Suprapubic skin (tissue), 3 donors: ENCODE measurements at regions not wholly inside any gene's neighbourhood (a gene's known extent, or its start where the extent isn't known, plus 50 kb on each side); places are given as distances from the start of the nearest gene placed in this dataset.

Experiments
- POLR2A ChIP-seq, 2 donors: fragments of 450-650 bp; IDR thresholded peaks; one replicate each; pipeline ENCODE4 v1.6.1; 2017; ENCODE audit warnings: antibody characterized with exemption in 2 of 2, mild to moderate bottlenecking in 2 of 2, moderate library complexity in 2 of 2
- TF ChIP-seq, protein P1 (sequence below), 2 donors: fragments of 200-600 bp in 1 of 2; fragments of 450-650 bp in 1 of 2; sonication (generic) in 1 of 2; IDR thresholded peaks; one replicate each; pipeline ENCODE4 v1.5.1; 2016 to 2019; ENCODE audit warnings: antibody characterized with exemption in 2 of 2, mild to moderate bottlenecking in 1 of 2, moderate library complexity in 1 of 2

DNA sequence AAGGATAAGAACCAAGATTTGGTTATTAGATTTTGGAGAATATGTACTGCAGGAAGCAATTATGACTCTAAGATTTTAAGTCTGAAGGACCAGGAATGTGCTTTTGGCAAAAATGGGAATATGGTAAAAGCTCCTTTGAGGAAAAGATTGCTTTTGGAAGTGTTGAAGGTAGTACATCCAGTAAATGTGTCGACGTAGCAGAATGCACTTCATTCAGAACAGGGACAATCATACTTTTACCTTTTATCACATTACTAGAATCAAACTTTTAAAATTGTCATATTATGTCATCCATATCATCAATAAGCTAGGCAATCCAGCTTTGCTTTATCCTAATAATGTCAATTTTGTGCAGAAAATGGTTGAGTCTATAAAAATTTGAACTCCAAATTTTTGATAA lies 74.3 kb upstream of the MSTN start:
- TF ChIP-seq, protein P1, sequence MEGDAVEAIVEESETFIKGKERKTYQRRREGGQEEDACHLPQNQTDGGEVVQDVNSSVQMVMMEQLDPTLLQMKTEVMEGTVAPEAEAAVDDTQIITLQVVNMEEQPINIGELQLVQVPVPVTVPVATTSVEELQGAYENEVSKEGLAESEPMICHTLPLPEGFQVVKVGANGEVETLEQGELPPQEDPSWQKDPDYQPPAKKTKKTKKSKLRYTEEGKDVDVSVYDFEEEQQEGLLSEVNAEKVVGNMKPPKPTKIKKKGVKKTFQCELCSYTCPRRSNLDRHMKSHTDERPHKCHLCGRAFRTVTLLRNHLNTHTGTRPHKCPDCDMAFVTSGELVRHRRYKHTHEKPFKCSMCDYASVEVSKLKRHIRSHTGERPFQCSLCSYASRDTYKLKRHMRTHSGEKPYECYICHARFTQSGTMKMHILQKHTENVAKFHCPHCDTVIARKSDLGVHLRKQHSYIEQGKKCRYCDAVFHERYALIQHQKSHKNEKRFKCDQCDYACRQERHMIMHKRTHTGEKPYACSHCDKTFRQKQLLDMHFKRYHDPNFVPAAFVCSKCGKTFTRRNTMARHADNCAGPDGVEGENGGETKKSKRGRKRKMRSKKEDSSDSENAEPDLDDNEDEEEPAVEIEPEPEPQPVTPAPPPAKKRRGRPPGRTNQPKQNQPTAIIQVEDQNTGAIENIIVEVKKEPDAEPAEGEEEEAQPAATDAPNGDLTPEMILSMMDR (IDR thresholded peaks at IDR 0.05): no peak
- no peak for TF ChIP-seq POLR2A (IDR thresholded peaks at IDR 0.05)
